ENCODE measurements at regions not wholly inside any gene's neighbourhood (a gene's known extent, or its start where the extent isn't known, plus 50 kb on each side); places are given as distances from the start of the nearest gene placed in this dataset.

DNA sequence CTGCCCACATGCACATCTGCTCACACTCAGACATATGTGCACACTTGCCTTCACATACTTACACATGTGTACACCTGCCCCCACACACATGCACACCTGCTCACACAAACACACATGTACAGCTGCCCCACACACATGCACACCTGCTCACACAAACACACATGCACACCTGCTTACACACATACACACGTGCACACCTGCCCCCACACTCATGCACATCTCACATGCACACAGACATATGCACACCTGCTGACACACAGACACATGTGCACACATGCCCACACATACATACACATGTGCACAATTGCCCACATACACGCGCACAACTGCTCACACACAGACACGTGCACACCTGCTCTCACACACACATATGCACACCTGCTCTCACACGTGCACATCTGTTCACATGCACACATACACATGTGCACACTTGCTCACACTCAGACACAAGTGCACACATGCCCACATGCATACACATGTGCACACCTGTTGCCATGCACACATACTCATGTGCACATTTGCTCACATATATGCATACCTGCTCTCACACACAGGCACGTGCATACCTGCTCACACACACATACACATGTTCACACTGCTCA is 147.8 kb upstream of the FOXD4L5 start:
- TF ChIP-seq CTCF (conservative IDR thresholded peaks at IDR 0.05; ENCODE audit: low read depth, low read length): no peak
- TF ChIP-seq EZH2 (IDR thresholded peaks at IDR 0.05; ENCODE audit: borderline replicate concordance, low read depth, low read length, poor library complexity, severe bottlenecking): no peak

Measured in A673 (cell line).